ENCODE measurements at regions not wholly inside any gene's neighbourhood (a gene's known extent, or its start where the extent isn't known, plus 50 kb on each side); places are given as distances from the start of the nearest gene placed in this dataset.
A peak's percentile ranks its signal among the peaks of the same experiment; 100 is the strongest.

DNA sequence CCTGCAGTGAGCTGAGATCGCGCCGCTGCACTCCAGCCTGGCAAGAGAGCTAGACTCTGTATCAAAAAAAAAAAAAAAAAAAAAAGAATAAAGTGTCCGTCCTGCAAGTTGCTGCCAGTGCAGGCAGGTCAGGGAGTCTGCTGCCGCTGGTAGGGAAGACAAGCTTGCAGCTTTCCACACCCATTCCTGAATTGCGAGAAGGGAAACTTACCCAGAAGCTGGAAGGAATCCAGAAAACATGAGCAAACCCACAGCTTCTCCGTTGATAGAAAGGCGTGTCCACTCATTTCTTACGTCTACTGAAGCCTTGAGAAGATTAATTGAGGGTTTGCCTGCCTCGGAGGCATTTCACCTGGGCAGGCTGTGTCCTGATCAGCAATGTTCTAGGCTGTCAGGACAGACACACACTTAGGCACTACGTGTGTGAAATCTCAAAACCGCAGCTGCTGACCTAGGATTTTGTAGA is 61.6 kb upstream of the DSP start:
- 20 to 29% methylated on average over 12 of the region's 12 CpGs for WGBS, 2 donors
- intact Hi-C loops (cut with DNase I; ENCODE audit: low total_unique reads): no loop called here
- no peak for TF ChIP-seq POLR2A (IDR thresholded peaks at IDR 0.05)
- TF ChIP-seq, protein P1, sequence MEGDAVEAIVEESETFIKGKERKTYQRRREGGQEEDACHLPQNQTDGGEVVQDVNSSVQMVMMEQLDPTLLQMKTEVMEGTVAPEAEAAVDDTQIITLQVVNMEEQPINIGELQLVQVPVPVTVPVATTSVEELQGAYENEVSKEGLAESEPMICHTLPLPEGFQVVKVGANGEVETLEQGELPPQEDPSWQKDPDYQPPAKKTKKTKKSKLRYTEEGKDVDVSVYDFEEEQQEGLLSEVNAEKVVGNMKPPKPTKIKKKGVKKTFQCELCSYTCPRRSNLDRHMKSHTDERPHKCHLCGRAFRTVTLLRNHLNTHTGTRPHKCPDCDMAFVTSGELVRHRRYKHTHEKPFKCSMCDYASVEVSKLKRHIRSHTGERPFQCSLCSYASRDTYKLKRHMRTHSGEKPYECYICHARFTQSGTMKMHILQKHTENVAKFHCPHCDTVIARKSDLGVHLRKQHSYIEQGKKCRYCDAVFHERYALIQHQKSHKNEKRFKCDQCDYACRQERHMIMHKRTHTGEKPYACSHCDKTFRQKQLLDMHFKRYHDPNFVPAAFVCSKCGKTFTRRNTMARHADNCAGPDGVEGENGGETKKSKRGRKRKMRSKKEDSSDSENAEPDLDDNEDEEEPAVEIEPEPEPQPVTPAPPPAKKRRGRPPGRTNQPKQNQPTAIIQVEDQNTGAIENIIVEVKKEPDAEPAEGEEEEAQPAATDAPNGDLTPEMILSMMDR (IDR thresholded peaks at IDR 0.05): no peak
- DNase-seq (ENCODE audit: low spot score in 2 of 2): peak in 1 of 2 donors; percentile 72
- H3K4me3 ChIP-seq (ENCODE audit: low read depth, poor library complexity, severe bottlenecking): no peak overlapping the region

DNA sequence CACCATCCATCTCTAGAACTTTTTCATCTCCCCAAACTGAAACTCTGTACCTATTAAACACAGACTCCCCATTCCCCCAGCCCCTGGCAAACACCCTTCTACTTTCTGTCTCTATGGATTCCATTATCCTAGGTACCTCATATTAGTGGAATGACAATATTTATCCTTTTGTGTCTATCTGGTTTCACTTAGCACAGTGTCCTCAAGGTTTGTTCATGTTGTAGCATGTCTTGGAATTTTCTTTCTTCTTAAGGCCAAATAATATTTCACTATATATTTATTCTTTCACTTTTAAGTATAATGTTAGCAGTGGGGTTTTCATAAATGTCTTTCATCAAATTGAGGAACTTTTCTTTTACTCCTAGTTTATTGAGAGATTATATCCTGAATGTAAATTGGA is 56.8 kb upstream of the DSP start:
- TF ChIP-seq, protein P1 (IDR thresholded peaks at IDR 0.05): no peak
- no peak for TF ChIP-seq POLR2A (IDR thresholded peaks at IDR 0.05)
- no peak overlapping the region for H3K4me3 ChIP-seq (ENCODE audit: low read depth, poor library complexity, severe bottlenecking)
- DNase-seq (ENCODE audit: low spot score in 2 of 2): no peak
- intact Hi-C loops (cut with DNase I; ENCODE audit: low total_unique reads): no loop called here

DNA sequence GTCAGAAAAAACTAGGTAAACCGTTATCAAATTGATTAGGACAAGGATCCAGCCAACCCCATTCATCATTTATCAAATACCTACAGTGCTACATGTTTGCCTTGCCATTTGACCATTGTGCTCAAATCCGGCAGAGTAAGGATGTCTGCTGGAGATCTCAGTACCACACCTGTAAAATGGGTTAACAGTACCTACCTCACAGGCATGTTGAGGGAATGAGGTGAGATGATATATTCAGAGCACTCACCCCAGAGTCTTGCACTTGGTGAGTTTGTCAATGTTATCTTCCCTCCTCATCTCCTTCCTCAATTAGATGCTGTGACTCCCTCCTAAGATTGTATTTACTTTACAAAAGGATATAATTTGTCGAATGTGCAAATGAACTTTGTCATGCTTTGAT is 54.5 kb upstream of the DSP start:
- H3K4me3 ChIP-seq (ENCODE audit: low read depth, poor library complexity, severe bottlenecking): no peak overlapping the region
- intact Hi-C loops (cut with DNase I; ENCODE audit: low total_unique reads): no loop called here
- WGBS, 2 donors: 87 to 95% methylated on average over 3 of the region's 3 CpGs
- DNase-seq (ENCODE audit: low spot score in 2 of 2): no peak
- TF ChIP-seq, protein P1 (IDR thresholded peaks at IDR 0.05): no peak
- TF ChIP-seq POLR2A (IDR thresholded peaks at IDR 0.05): no peak

DNA sequence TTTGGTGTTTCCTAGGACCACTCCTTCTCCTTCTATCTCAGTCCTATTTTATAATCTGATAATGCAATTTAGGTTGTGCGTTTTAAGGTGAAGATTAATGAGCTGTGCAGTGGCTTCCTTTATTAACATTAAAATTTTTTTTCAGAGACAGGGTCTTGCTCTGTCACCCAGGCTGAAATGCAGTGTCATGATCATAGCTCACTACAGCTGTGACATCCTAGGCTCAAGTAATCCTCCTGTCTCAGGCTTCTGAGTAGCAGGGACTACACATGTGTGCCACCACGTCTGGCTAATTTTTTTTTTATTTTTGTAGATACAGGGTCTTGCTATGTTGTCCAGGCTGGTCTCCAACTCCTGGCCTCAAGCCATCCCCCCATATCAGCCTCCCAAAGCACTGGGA is 53.0 kb upstream of the DSP start:
- H3K4me3 ChIP-seq (ENCODE audit: low read depth, poor library complexity, severe bottlenecking): no peak overlapping the region
- no peak for DNase-seq (ENCODE audit: low spot score in 2 of 2)
- WGBS, 2 donors: 69 to 74% methylated on average over 2 of the region's 2 CpGs
- intact Hi-C loops (cut with DNase I; ENCODE audit: low total_unique reads): no loop called here
- TF ChIP-seq, protein P1 (IDR thresholded peaks at IDR 0.05): no peak
- no peak for TF ChIP-seq POLR2A (IDR thresholded peaks at IDR 0.05)

DNA sequence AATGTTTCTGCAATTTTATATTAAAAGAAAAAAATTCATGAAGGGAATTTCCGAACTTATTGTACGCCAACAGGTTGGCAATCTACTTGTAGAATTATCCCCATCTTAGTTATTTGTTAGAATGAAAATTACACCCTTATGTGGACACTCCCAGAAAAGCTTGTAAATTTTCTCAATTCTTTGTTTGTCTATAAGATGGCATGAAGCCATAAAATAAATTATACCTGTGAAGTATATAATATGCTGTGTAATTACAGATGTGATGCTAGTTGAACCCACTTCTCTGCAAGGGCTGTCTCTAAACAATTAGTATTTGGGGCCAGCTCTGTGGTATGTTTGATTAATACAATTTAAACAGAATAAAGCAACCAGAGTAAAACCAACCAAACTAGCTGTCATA is 52.1 kb upstream of the DSP start:
- H3K4me3 ChIP-seq (ENCODE audit: low read depth, poor library complexity, severe bottlenecking): no peak overlapping the region
- DNase-seq (ENCODE audit: low spot score in 2 of 2): no peak
- intact Hi-C loops (cut with DNase I; ENCODE audit: low total_unique reads): no loop called here
- 52 to 58% methylated on average over 2 of the region's 2 CpGs for WGBS, 2 donors
- TF ChIP-seq, protein P1 (IDR thresholded peaks at IDR 0.05): no peak
- TF ChIP-seq POLR2A (IDR thresholded peaks at IDR 0.05): no peak
